Activated T-cell treated with anti-CD3 and anti-CD28 coated beads for 48 hours (primary cell): ENCODE measurements at regions not wholly inside any gene's neighbourhood (a gene's known extent, or its start where the extent isn't known, plus 50 kb on each side); places are given as distances from the start of the nearest gene placed in this dataset.

Experiments
- DNase-seq: peaks from one replicate; pipeline ENCODE4 v3.0.0-alpha.2; 2020; ENCODE audit warnings: low read depth

DNA sequence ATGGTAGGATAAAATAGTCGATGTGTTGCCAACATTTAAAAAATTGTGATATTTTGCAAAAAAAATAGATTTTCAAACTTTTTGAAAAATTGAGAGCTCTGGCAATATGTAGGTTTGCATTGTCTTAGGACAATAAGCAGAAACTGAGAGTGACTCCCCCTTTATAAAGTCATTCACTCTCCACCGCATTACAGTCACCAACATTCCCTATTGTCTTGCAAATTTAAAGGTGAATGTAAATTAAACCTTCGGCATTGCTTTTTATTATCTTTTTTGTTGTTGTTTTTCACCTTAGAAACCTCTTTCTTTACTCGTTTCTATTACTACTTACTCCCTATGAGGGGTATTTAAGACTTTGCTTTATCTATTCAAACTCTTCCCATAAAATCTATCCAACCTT is 944.2 kb downstream of the DTWD2 start:
- DNase-seq, result no peak

DNA sequence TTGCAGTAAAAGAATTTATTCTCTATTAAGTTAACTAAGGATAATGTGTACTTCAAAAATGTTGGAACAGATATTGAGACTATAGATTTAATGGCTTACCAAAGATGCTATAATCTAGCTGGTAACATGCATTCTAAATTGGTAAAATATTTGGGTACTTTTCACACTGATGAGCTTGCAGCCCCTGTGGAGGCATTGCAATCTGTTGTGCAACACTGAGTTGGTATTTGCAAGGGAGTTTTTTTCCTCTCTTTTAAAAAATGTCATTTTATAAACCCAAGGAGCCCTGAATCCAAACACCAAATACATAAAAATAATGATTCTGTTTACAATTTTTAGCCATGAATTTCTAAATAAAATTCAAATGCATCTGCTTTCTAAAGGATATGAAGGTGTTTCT is 944.8 kb downstream of the DTWD2 start:
- no peak for DNase-seq

DNA sequence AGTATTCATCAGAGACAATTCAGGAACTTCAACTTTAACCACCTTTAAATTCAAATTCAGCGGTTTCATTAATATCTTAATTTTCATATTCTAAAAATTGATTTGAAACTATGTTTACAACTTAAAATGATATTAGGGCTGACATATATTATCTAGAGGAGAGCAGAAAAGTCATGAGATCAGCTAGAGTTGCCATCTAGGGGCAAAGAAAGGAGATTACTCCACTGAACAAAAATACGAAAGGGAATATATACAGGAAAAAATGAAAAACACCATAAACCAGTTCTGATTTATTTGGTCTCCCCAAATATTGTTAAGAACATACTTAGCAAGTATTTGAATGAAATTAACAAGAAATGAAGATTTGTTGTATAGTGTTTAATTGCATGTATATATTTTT is 946.3 kb downstream of the DTWD2 start:
- no peak for DNase-seq

DNA sequence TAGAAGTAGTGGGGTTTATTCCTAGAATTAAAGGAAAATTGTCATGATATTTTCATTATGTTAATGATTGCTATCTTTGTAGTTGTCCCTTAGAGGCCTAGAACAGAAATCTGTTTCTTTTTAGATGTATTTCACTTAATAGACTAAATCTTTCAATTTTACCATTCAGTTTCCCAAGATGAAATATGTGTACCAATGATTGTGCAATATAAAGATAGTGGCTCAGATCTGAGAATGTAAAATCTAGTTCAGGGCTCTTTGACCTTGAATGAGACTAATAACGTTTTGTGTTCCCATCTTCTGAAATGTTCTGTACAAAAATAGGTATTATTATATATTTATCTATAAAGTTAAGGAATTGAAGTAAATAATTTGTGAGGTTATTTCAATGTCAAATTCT is 947.9 kb downstream of the DTWD2 start:
- no peak for DNase-seq

DNA sequence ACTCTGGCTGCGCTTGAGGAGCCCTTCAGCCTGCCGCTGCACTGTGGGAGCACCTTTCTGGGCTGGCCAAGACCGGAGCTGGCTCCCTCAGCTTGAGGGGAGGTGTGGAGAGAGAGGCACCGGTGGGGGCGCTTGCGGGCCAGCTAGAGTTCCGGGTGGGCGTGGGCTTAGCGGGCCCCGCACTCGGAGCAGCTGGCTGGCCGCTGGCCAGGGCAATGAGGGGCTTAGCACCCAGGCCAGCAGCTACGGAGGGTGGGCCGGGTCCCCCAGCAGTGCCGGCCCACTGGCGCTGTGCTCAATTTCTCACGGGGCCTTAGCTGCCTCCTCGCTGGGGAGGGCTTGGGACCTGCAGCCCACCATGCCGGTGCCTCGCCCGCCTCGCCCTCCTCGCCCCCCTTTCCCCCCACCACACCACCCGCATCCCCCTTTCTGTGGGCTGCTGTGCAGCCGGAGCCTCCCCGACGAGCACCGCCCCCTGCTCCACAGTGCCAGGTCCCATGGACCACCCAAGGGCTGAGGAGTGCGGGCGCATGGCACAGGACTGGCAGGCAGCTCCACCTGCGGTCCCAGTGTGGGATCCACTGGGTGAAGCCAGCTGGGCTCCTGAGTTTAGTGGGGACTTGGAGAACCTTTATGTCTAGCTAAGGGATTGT is 954.5 kb downstream of the DTWD2 start:
- no peak for DNase-seq

DNA sequence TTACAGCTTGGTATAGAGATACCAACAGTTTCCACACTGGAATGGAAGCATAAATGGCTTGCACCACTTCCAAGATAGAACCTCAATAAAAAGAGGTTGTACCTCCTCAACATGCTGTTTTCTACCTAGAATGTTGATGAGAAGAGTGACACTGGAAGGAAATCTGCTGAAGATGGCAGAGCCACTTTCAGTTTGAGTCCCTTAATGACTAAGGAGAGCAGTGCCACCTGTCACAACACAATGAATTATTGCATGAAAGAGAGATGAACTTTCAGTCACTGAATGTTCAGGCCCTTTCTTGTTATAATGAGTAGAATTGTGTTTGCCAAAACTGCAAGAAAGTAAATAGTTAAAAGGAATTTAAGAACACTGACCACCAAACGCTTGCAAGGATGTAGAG is 958.5 kb downstream of the DTWD2 start:
- DNase-seq, result no peak

DNA sequence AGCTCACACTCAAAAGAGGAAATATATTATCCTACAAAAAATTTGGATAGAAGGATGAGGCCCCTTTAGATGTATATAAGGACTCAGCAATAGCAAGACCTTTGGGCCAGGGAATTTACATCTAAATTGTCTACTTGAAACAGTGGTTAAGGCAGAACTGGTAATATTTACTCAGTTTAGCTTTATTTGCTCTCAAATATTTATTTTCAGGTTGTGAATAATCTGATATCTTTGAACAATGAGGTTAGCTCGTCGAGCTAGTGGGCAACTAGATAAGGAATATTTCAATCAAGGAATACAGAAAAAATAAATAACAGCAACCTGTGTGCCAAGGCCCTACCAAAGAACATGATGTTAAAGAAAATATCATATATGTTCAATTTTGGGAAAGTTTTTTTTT is 966.3 kb downstream of the DTWD2 start:
- DNase-seq, result no peak

DNA sequence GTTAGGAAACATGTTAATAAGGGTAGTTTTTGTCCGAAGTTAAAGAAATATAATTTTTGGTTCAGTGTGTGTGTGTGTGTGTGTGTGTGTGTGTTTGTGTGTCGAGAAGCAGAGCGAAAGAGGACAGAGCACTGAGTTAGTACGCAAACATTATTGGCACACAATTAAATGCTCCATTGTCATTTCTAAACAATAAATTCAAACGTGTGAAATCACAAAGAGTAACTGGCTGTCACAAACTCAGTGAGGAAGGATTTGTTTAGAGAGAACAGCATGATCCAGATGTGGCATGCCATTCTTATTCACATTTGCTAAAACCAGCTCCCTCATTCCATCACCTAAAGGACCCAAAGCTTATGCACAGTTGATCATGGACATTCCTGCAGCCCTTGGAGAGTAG is 970.8 kb downstream of the DTWD2 start:
- no peak for DNase-seq

DNA sequence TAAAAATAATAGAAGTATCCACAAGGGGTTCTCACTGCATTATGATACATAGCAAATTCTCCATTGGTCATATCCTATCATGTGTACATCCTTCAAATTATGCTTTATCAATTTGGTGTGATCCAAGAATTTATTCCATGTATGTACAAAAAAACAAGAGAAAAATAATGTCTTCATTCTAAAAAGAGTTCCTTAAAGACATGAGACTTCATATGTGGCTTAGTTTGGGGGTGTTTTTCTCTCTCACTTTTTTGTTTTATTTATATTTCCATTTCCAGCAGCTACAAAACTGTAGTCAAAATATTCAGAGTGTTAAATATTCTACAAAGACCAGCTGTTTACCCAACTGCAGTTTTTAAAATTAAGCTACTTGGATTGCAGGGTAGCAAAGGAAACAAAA is 972.0 kb downstream of the DTWD2 start:
- DNase-seq, result no peak

DNA sequence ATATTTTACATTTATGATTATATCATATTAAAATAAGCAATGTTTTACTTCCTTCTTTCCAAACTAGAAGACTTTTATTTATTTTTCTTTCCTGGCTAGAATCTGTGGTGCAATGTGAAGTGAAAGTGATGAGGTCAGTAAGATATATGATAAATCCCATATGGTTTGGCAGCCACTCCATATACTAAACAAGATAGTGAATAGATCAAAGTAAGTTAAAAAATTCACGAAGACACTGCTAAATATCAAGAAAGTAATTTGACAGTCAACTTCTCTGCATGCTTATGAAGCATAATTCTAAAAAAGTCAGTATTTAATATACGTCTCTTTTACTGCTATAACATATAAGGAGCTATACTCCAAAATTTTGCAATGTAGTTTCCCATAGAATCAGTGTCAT is 972.8 kb downstream of the DTWD2 start:
- DNase-seq, result no peak

DNA sequence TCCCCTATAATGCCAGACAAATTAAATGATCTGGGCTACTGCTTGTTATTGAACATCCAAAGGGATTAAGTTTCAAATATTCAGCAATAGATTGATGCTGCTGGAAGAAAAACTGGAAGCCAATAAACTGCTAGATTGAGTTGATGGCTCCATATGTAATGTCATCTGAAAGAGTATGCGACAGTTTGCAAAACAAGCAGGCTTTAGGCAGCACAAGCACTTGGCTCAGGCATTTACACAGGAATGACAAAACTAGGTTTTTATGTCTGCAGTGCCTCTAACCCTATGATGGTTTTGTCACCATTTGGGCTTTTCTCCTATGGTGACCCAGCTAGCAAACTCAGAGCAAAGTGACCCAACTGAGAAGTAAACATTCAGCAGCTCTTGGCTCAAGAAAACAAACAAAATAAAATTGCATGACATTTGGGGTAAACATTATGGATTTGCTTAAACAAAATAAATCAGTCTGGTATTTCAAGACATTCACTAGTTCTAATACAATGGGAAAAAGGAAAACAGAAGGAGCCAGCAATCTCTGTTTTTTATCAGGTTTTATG is 978.5 kb downstream of the DTWD2 start:
- DNase-seq, result no peak

DNA sequence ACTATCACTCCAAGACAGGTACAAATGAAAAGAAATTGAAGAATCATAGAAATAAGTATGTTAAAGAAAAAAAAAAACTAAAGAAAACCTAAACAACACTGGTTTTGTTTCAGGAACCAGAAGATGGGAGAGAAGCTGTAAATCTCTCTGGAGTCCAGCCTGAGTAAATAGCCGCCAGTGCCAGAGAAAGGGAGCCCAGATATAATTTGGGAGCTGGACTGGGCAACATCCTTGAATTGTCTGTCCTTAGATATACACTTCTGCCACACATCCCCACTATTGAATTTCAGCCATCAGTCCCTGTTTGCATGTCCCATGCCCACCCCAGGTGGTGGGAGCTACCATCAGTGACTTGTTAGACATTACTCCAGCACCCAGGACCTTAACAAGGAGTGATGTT is 979.6 kb downstream of the DTWD2 start:
- no peak for DNase-seq

DNA sequence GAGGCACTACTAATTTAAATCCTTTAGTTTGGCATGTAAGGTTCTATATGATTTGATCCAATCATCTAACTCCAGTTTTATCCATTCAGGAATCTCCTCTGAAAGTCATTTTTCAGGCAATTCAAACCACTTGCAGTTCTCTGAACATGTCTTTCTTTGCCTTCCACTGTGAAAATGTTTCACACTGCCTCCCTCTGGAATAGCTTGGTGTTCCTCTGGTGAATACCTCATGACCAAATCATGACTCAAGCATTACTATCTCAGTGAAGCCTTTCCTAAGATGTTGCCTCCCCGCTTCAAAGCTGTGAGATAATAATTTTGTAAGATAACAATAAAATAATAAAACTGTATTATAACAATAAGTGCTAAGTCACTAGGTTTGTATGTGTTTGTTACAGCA is 981.1 kb downstream of the DTWD2 start:
- DNase-seq, result no peak

DNA sequence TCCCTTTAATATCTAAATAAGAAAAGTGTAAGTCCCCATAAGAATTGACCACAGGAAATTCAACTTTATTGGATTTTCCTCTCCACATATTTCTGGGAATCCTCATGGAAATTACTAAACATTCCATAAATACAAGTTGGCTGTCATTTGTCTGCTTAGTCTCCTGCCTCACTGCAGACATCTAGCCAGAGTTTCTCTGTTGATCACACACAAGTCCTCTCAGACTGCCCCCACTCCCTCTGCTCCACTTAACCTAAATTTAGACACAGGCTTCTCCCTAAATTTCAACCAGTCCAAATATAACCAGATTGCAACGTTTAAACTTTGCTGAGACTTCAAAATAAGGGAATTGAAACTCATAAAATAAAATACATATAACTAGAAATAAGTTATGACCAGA is 982.1 kb downstream of the DTWD2 start:
- DNase-seq, result no peak

DNA sequence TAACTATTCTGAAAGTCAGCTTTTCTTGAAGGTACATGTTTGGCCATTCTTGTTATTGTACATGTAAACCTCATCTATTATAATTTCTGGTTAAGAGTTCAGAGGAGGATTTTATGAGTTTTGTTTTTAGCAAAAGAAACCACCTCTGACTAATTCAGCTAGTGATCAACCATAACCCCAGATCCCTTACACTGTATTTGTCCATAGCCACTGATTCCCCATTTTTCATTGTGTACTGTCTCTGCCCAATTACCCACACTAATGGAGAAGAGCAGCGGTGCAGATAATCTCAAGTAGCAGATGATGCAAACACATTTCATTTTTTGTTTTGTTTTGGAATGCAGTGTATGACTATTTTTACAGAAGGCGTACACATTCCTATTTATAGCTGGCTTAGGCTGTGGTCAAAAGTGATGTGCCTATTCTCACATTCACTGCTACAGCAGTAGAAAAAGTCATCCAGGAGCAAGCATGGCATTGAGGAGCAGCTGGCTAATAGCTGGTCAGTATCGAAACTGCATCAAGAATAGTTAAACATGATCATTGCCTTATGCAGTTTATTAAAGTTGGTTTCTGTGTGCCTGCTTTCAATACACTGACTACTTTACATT is 988.3 kb downstream of the DTWD2 start:
- DNase-seq, result no peak

DNA sequence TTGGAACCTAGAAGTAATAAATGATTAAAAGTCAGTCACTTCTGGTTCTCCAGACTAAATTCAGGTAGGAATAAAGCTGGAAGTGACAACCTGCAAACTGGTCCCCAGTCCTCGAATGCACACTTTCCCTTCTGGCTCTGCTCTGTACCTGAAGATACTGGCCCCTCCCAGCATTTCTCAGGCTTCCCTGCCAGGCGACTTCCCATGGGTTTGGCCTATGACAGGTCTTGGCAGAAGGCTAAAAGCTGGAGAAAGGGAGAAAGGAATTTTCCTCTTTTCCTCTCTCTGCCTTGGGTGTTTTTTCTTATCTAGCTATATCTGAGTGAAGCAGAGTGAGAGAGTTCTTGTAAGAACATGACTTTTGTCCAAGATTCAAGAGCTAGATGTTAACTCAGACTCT is 1005.7 kb downstream of the DTWD2 start:
- no peak for DNase-seq

DNA sequence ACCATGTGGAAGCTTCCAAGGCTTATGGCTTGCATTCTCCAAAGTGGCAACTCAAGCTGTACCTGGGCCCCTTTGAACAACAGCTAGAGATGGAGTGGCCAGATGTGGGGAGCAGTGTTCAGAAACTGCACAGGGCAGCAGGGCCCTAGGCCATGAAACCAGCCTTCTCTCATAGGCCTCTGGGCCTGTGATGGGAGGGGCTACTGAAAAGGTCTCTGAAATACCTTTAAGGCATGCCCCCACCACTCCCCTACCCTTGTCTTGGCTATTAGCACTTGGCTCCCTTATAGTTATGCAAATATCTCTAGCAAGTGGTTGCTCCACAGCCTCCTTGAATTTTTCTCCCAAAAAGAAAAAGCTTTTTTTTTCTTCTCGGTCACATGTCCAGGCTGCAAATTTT is 1014.6 kb downstream of the DTWD2 start:
- no peak for DNase-seq

DNA sequence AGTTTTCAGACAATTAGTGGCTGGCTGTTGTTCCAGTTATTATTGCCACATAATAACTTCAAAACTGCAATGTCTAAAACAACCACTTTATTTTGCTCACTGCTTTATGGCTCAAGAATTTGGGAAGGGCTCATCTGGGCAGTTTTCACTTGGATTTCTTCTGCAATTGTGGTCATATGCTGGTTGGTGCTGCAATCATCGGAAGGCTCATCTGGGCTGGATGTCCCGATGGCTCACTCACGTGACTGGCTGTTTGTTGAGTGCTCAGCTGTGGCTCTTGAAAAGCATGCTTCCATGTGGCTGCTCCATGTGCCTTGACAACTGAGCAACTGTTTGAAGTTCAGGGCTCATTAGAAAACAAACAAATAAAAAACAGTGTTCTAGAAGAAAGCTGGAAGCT is 1032.5 kb downstream of the DTWD2 start:
- DNase-seq, result no peak

DNA sequence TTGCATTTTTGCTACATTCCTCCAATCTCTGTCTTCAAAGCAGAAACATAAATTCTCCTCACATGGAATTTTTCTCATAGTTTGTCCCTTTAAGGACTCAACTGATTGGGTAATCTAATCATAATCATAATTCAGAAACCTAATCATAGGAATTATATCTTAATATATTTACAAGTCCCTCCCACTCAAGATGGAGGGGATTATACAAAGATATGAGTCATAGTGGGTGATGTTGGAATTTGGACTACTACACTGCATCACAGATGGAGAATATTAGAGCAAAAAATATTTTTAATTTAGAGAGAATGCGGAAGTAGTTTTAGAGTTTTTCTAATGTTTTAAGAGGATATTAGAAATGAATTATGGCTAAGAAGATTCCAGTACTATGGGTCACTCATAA is 1034.0 kb downstream of the DTWD2 start:
- DNase-seq, result no peak

DNA sequence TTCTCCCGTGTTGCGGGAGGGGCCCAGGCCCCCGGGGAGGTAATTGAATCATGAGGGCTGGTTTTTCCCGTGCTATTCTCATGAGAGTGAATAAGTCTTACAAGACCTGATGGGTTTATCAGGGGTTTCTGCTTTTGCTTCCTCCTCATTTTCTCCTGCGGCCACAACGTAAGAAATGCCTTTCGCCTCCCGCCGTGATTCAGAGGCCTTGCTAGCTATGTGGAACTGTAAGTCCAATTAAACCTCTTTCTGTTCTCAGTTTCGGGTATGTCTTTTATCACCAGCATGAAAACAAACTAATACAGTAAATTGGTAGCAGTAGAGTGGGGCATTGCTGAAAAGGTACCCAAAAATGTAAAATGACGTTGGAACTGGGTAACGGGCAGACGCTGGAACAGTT is 1035.1 kb downstream of the DTWD2 start:
- no peak for DNase-seq

DNA sequence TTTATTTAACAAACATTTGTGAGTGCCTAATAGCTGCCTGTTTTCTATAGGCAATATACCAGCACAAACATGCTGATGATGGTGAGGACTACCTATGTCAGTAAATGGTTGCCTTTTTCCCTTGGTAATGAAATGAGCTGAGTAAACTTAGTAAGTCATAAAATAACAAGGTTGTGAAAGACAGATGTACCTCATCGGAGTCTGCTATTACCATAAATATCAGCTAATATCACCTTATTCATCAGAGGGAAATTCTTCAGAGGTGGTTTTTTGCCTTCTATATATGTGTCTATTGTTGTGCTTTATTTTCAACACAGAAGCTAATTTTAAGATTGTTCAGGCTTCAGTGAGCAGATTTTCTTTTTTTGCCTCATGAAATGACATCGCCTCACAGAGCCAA is 1040.5 kb downstream of the DTWD2 start:
- DNase-seq, result no peak

DNA sequence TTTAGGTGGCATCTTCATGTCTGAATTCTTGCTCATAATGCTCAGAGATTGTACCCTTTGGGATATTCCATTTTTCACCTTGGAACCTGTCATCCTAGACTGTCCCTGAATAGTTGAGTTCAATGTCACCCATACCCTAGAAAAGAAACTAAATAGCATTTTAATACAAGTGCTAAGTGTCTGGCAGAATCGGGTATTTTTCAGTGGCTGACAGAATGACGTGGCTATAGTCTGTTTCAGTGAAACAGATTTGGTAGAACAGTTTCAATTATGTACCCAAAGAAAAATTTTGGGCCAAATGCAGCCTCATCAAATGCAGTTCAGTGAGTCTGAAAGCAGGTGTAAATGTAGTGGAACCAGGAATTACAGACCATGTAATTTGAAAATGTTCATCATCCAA is 1041.2 kb downstream of the DTWD2 start:
- DNase-seq, result no peak

DNA sequence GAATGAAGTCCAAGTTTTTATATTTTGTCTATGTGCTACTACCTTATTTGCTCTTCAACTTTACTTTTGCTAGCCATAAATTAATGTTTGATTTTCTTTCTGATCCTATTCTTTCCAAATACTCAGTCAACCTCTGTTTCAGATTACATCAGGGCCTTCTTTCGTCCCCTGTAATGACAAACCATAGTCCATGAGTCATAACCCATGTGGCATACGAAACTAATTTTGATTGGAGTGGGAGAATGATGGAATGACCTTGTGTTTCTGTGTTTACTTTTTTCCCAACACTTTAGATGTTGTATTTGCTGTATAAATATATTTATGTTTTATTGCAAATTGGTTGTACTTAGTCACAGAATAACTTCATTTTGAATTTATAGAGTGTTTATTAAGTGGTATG is 1043.1 kb downstream of the DTWD2 start:
- no peak for DNase-seq

DNA sequence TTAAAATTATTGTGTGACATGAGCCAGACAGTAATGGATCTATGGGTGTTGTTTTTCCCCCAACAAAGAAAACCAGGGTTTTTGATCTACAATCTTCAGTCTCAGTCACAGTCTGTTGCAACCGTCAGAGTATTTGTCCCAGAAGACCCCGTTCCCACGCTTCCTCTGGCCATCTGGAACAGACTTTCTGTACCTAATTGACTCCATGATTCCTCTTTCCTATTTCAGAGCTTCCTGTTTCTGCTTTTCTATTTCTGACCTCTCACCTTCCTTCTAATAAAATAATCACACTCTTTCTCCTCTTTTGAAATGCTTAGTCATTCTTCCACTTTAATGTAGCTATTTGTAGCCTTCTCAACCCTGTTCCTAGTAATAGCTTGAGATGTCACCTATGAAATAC is 1044.8 kb downstream of the DTWD2 start:
- no peak for DNase-seq
